ENCODE measurements at regions not wholly inside any gene's neighbourhood (a gene's known extent, or its start where the extent isn't known, plus 50 kb on each side); places are given as distances from the start of the nearest gene placed in this dataset.

- TF ChIP-seq CTCF (IDR thresholded peaks at IDR 0.05; ENCODE audit: control extremely low read depth in 1 of 3, insufficient read depth in 1 of 3, low read depth in 1 of 3, low read length in 3 of 3) (no peak), TBP (IDR thresholded peaks at IDR 0.05; ENCODE audit: low read depth, low read length) (no peak), CHD2 (IDR thresholded peaks at IDR 0.05; ENCODE audit: low read length) (no peak), EP300 (IDR thresholded peaks at IDR 0.05; ENCODE audit: borderline replicate concordance in 1 of 2, low read depth in 2 of 2, low read length in 2 of 2) (no peak), CEBPB (IDR thresholded peaks at IDR 0.05; ENCODE audit: low read depth, low read length) (no peak), SIN3A (conservative IDR thresholded peaks at IDR 0.05 in 1 of 2, IDR thresholded peaks at IDR 0.05 in 1 of 2; ENCODE audit: low read depth in 1 of 2, low read length in 2 of 2) (no peak), POLR2A (IDR thresholded peaks at IDR 0.05; ENCODE audit: control extremely low read depth in 1 of 2, low read depth in 2 of 2, low read length in 2 of 2) (no peak), CREB1 (IDR thresholded peaks at IDR 0.05) (no peak), SAP30 (IDR thresholded peaks at IDR 0.05; ENCODE audit: insufficient read depth, insufficient replicate concordance, low read length) (no peak), SP2 (IDR thresholded peaks at IDR 0.05; ENCODE audit: low read length) (no peak), POLR2AphosphoS5 (IDR thresholded peaks at IDR 0.05; ENCODE audit: low read depth, low read length) (no peak), TAF1 (IDR thresholded peaks at IDR 0.05; ENCODE audit: low read depth, low read length) (no peak)
These were observed 183.3 kb downstream of the SEC61B start for GRCh38 chr9:99405359-99405758.
